ENCODE measurements at regions not wholly inside any gene's neighbourhood (a gene's known extent, or its start where the extent isn't known, plus 50 kb on each side); places are given as distances from the start of the nearest gene placed in this dataset.

DNA sequence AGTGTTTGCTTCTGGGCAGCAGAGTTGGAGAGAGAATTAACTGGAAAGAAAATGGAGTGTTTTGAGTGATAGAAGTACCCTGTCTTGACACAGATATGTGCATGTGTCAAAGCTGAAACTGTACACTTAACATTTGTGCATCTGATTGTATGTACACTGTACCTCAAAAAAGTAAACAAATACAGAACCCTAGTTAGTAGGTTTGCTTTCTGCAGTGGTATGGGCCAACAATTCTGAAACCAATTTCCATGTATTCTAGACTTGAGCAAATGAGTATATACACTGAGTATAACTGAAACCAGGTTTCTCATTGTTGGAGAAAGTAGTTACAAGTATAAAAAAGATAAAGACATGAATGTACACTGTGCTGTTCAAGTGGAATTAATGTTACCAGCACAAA is 52.4 kb downstream of the ELAPOR2 start:
- H3K9me3 ChIP-seq (ENCODE audit: insufficient read depth, low read length) = no peaks in the 10 kb centered on the region
- no peak overlapping the region for H3K4me2 ChIP-seq (ENCODE audit: low read length)
- no peaks in the 10 kb centered on the region for H4K20me1 ChIP-seq (ENCODE audit: insufficient read depth, low read length)
- H3K4me1 ChIP-seq (ENCODE audit: low read length) = no peaks in the 10 kb centered on the region
- no peaks in the 10 kb centered on the region for H3K36me3 ChIP-seq (replicated peaks; ENCODE audit: low read depth, low read length)
- no peak overlapping the region for H2AFZ ChIP-seq (ENCODE audit: low read depth, low read length)
- H3K4me3 ChIP-seq (ENCODE audit: low read length) = no peak overlapping the region
- no peaks in the 10 kb centered on the region for H3K79me2 ChIP-seq (ENCODE audit: low read length)
- no peak for TF ChIP-seq EZH2phosphoT487 (IDR thresholded peaks at IDR 0.05; ENCODE audit: low read depth)
- TF ChIP-seq, protein P1, sequence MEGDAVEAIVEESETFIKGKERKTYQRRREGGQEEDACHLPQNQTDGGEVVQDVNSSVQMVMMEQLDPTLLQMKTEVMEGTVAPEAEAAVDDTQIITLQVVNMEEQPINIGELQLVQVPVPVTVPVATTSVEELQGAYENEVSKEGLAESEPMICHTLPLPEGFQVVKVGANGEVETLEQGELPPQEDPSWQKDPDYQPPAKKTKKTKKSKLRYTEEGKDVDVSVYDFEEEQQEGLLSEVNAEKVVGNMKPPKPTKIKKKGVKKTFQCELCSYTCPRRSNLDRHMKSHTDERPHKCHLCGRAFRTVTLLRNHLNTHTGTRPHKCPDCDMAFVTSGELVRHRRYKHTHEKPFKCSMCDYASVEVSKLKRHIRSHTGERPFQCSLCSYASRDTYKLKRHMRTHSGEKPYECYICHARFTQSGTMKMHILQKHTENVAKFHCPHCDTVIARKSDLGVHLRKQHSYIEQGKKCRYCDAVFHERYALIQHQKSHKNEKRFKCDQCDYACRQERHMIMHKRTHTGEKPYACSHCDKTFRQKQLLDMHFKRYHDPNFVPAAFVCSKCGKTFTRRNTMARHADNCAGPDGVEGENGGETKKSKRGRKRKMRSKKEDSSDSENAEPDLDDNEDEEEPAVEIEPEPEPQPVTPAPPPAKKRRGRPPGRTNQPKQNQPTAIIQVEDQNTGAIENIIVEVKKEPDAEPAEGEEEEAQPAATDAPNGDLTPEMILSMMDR (IDR thresholded peaks at IDR 0.05; ENCODE audit: low read depth, low read length) = no peak
- H3K27me3 ChIP-seq (ENCODE audit: low read depth, low read length) = no peaks in the 10 kb centered on the region
- no peak overlapping the region for H3K27ac ChIP-seq (ENCODE audit: low read length)
- no peak overlapping the region for H3K9ac ChIP-seq (ENCODE audit: low read length)

DNA sequence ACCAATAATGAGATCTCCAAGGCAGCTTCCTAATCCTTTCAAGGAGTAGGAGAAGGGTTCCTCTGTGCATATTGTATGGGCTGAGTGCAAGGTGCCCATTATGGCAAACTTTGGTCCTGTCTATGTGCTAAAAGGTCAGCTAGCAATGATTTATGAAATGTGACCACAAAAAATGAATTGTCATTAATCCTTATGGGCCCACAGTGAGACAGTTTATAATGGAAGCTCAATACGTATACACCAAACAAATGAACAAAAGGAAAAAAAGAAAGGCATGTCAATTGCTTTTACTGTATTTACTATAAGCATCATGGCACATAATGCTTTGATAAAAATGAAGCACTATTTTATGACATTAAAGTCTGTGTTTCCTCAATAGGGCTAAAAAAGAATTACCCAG is 54.5 kb downstream of the ELAPOR2 start:
- H3K9ac ChIP-seq (ENCODE audit: low read length) = no peak overlapping the region
- H3K4me2 ChIP-seq (ENCODE audit: low read length) = no peak overlapping the region
- no peaks in the 10 kb centered on the region for H3K79me2 ChIP-seq (ENCODE audit: low read length)
- 0 out of 2 replicates have a peak, but pooled peaks cover 5% of the 10 kb centered on the region for H3K27me3 ChIP-seq (ENCODE audit: low read depth, low read length)
- H3K4me3 ChIP-seq (ENCODE audit: low read length) = no peak overlapping the region
- no peak overlapping the region for H2AFZ ChIP-seq (ENCODE audit: low read depth, low read length)
- no peaks in the 10 kb centered on the region for H3K36me3 ChIP-seq (replicated peaks; ENCODE audit: low read depth, low read length)
- no peaks in the 10 kb centered on the region for H3K9me3 ChIP-seq (ENCODE audit: insufficient read depth, low read length)
- H3K27ac ChIP-seq (ENCODE audit: low read length) = no peak overlapping the region
- no peaks in the 10 kb centered on the region for H4K20me1 ChIP-seq (ENCODE audit: insufficient read depth, low read length)
- no peaks in the 10 kb centered on the region for H3K4me1 ChIP-seq (ENCODE audit: low read length)
- no peak for TF ChIP-seq EZH2phosphoT487 (IDR thresholded peaks at IDR 0.05; ENCODE audit: low read depth)
- TF ChIP-seq, protein P1 (IDR thresholded peaks at IDR 0.05; ENCODE audit: low read depth, low read length) = no peak

DNA sequence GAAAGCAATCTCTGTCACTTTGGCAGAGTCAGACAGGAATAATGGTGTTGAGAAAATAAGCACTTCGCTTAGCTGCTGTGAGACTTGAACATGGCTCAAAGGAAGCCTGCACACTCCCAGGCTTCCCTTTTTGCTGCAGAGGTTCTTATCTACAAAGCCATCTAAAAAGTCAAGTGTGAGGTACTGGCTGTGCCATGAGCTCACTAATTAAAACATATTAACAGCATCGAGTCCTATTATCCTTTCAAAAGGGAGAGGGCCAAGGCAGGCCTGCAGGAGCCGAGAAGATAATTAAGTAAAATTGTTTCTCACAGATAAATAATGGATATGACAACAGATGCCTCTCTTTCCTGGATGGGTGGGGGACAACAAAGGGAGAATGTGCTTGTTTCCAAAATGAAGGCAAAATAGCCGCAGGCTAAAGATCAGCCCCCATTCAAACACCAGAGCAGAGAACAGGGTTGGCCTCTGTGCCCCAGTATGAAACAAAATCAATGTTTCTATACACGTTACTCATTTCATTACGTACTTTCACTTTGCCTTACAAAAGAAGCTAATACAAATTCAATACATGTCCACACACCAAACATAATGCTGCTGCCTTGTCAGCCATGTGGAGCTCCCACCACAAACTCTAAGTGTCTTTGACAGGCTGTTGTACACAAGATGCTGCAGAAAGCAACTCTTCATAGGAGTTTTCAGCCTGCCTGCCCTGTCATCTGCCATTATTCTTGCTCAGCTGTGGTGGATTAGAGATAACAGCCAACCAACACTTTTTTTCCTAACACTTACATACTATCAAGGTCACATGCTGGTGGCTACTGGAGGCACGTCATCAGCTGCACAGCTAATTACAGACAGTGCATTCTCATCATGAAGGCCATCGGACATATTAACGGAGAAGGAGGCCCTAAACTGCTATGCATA is 55.3 kb downstream of the ELAPOR2 start:
- Histone ChIP-seq H3K4me2 (ENCODE audit: low read length) (no peak overlapping the region), H2AFZ (ENCODE audit: low read depth, low read length) (no peak overlapping the region), H3K27me3 (ENCODE audit: low read depth, low read length) (0 out of 2 replicates have a peak, but pooled peaks cover 11% of the 10 kb centered on the region), H3K9me3 (ENCODE audit: insufficient read depth, low read length) (no peaks in the 10 kb centered on the region), H4K20me1 (ENCODE audit: insufficient read depth, low read length) (no peaks in the 10 kb centered on the region), H3K4me1 (ENCODE audit: low read length) (no peaks in the 10 kb centered on the region), H3K79me2 (ENCODE audit: low read length) (no peaks in the 10 kb centered on the region), H3K4me3 (ENCODE audit: low read length) (no peak overlapping the region), H3K27ac (ENCODE audit: low read length) (no peak overlapping the region), H3K36me3 (replicated peaks; ENCODE audit: low read depth, low read length) (no peaks in the 10 kb centered on the region), H3K9ac (ENCODE audit: low read length) (no peak overlapping the region)
- TF ChIP-seq, protein P1 (IDR thresholded peaks at IDR 0.05; ENCODE audit: low read depth, low read length) = no peak
- no peak for TF ChIP-seq EZH2phosphoT487 (IDR thresholded peaks at IDR 0.05; ENCODE audit: low read depth)

DNA sequence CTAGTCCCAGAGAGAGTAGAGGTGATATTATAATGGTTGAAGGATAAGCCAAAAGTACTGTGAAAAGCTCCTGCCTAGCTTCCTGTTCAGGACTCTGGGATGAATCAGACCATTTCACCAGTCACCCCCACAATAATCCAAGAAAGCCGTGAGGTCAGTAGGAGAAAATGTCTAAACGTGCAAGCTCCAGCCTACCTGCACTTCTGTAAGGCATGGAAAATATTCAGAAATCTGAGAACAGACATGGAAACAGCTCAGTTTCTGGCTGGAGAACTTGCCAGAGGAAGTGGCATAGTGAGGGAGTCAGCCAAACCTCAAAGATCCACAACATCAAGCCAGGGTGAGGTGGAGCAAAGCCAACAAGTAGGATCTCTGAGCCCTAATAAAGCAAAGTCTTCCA is 58.2 kb downstream of the ELAPOR2 start:
- no peaks in the 10 kb centered on the region for H3K36me3 ChIP-seq (replicated peaks; ENCODE audit: low read depth, low read length)
- H4K20me1 ChIP-seq (ENCODE audit: insufficient read depth, low read length) = no peaks in the 10 kb centered on the region
- H3K27ac ChIP-seq (ENCODE audit: low read length) = no peak overlapping the region
- no peak overlapping the region for H3K9ac ChIP-seq (ENCODE audit: low read length)
- peaks cover 14% of the 10 kb centered on the region; the same call in 1 of the 2 replicates for H3K27me3 ChIP-seq (ENCODE audit: low read depth, low read length)
- H3K4me3 ChIP-seq (ENCODE audit: low read length) = no peak overlapping the region
- H3K79me2 ChIP-seq (ENCODE audit: low read length) = no peaks in the 10 kb centered on the region
- H3K9me3 ChIP-seq (ENCODE audit: insufficient read depth, low read length) = no peaks in the 10 kb centered on the region
- TF ChIP-seq EZH2phosphoT487 (IDR thresholded peaks at IDR 0.05; ENCODE audit: low read depth) = no peak
- TF ChIP-seq, protein P1 (IDR thresholded peaks at IDR 0.05; ENCODE audit: low read depth, low read length) = no peak
- no peak overlapping the region for H3K4me2 ChIP-seq (ENCODE audit: low read length)
- no peaks in the 10 kb centered on the region for H3K4me1 ChIP-seq (ENCODE audit: low read length)
- H2AFZ ChIP-seq (ENCODE audit: low read depth, low read length) = no peak overlapping the region
